ENCODE measurements at regions not wholly inside any gene's neighbourhood (a gene's known extent, or its start where the extent isn't known, plus 50 kb on each side); places are given as distances from the start of the nearest gene placed in this dataset.

GRCh38 chr5:38783011-38783561 lies 62.7 kb upstream of the OSMR start (continued):
- TF ChIP-seq, protein P1, sequence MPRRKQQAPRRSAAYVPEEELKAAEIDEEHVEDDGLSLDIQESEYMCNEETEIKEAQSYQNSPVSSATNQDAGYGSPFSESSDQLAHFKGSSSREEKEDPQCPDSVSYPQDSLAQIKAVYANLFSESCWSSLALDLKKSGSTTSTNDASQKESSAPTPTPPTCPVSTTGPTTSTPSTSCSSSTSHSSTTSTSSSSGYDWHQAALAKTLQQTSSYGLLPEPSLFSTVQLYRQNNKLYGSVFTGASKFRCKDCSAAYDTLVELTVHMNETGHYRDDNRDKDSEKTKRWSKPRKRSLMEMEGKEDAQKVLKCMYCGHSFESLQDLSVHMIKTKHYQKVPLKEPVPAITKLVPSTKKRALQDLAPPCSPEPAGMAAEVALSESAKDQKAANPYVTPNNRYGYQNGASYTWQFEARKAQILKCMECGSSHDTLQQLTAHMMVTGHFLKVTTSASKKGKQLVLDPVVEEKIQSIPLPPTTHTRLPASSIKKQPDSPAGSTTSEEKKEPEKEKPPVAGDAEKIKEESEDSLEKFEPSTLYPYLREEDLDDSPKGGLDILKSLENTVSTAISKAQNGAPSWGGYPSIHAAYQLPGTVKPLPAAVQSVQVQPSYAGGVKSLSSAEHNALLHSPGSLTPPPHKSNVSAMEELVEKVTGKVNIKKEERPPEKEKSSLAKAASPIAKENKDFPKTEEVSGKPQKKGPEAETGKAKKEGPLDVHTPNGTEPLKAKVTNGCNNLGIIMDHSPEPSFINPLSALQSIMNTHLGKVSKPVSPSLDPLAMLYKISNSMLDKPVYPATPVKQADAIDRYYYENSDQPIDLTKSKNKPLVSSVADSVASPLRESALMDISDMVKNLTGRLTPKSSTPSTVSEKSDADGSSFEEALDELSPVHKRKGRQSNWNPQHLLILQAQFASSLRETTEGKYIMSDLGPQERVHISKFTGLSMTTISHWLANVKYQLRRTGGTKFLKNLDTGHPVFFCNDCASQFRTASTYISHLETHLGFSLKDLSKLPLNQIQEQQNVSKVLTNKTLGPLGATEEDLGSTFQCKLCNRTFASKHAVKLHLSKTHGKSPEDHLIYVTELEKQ (tag by site-specific recombination; IDR thresholded peaks at IDR 0.05; ENCODE audit: borderline replicate concordance), result peak; percentile 96
- TF ChIP-seq ZNF560 (tag by site-specific recombination; IDR thresholded peaks at IDR 0.05; ENCODE audit: borderline replicate concordance), result no peak
- peak; percentile 65 for TF ChIP-seq ZNF510 (tag by site-specific recombination; IDR thresholded peaks at IDR 0.05; ENCODE audit: insufficient replicate concordance)
- no peak for TF ChIP-seq GLI4 (tag by site-specific recombination; IDR thresholded peaks at IDR 0.05)
- TF ChIP-seq ZNF366 (tag by site-specific recombination; conservative IDR thresholded peaks at IDR 0.05), result peak; percentile 90
- TF ChIP-seq BCL11B (tag by site-specific recombination; IDR thresholded peaks at IDR 0.05; ENCODE audit: low read depth), result no peak
- peak; percentile 93 for TF ChIP-seq ZSCAN23 (tag by site-specific recombination; IDR thresholded peaks at IDR 0.05)
- TF ChIP-seq, protein P2, sequence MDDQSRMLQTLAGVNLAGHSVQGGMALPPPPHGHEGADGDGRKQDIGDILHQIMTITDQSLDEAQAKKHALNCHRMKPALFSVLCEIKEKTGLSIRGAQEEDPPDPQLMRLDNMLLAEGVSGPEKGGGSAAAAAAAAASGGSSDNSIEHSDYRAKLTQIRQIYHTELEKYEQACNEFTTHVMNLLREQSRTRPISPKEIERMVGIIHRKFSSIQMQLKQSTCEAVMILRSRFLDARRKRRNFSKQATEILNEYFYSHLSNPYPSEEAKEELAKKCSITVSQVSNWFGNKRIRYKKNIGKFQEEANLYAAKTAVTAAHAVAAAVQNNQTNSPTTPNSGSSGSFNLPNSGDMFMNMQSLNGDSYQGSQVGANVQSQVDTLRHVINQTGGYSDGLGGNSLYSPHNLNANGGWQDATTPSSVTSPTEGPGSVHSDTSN (CRISPR knock-in tag; IDR thresholded peaks at IDR 0.05), result no peak; the same call in 1 of the 2 replicates
- peak; percentile 66; the same call in 1 of the 2 replicates for TF ChIP-seq ZNF626 (tag by site-specific recombination; IDR thresholded peaks at IDR 0.05)
- TF ChIP-seq ZNF433 (tag by site-specific recombination; IDR thresholded peaks at IDR 0.05; ENCODE audit: low read depth), result no peak
- no peak for TF ChIP-seq ZFP41 (tag by site-specific recombination; IDR thresholded peaks at IDR 0.05; ENCODE audit: borderline replicate concordance)
- peak; percentile 92 for TF ChIP-seq ZFP69B (tag by site-specific recombination; IDR thresholded peaks at IDR 0.05)
- TF ChIP-seq ZNF610 (tag by site-specific recombination; IDR thresholded peaks at IDR 0.05; ENCODE audit: borderline replicate concordance), result peak; percentile 92
- peak; percentile 94; the same call in 1 of the 2 replicates for TF ChIP-seq ZNF391 (tag by site-specific recombination; IDR thresholded peaks at IDR 0.05; ENCODE audit: borderline replicate concordance, low read depth)
- 0 out of 2 replicates have a peak, but pooled peaks have one; percentile 7 for TF ChIP-seq ZNF37A (tag by site-specific recombination; IDR thresholded peaks at IDR 0.05)
- TF ChIP-seq ZNF701 (tag by site-specific recombination; IDR thresholded peaks at IDR 0.05), result no peak
- no peak for TF ChIP-seq ZNF585B (tag by site-specific recombination; IDR thresholded peaks at IDR 0.05)
- TF ChIP-seq ZNF768 (tag by site-specific recombination; IDR thresholded peaks at IDR 0.05), result no peak; the same call in 1 of the 2 replicates
- peak; percentile 84 for TF ChIP-seq ZNF10 (tag by site-specific recombination; IDR thresholded peaks at IDR 0.05)
- TF ChIP-seq ZNF341 (tag by site-specific recombination; IDR thresholded peaks at IDR 0.05; ENCODE audit: low read depth), result peak; percentile 55
- no peak for TF ChIP-seq ZNF280C (tag by site-specific recombination; IDR thresholded peaks at IDR 0.05)
- no peak for TF ChIP-seq PRDM2 (tag by site-specific recombination; IDR thresholded peaks at IDR 0.05; ENCODE audit: borderline replicate concordance)
- peak; percentile 53 for TF ChIP-seq ZBTB20 (tag by site-specific recombination; IDR thresholded peaks at IDR 0.05)
- TF ChIP-seq ZNF785 (tag by site-specific recombination; IDR thresholded peaks at IDR 0.05), result no peak
- TF ChIP-seq BCL11A (tag by site-specific recombination; IDR thresholded peaks at IDR 0.05; ENCODE audit: low read depth), result peak; percentile 90; the same call in 1 of the 2 replicates
- peak; percentile 68 for TF ChIP-seq ZNF596 (tag by site-specific recombination; IDR thresholded peaks at IDR 0.05)
